ENCODE measurements at regions not wholly inside any gene's neighbourhood (a gene's known extent, or its start where the extent isn't known, plus 50 kb on each side); places are given as distances from the start of the nearest gene placed in this dataset.
"Not testable (repeated sequence)": the region's sequence is repeated elsewhere in the genome, so short reads cannot be mapped to it uniquely, and the experiment has no call there.

- DNase-seq, result no peak
Measured at GRCh38 chr13:46498650-46499049, 54.3 kb upstream of the LRCH1 start.

- no peak for DNase-seq
Measured at GRCh38 chr13:46496086-46496485, 56.9 kb upstream of the LRCH1 start.

GRCh38 chr13:46495651-46496050 is 57.3 kb upstream of the LRCH1 start:
- no peak for DNase-seq

- no peak for DNase-seq
Measured at GRCh38 chr13:46495066-46495465, 57.9 kb upstream of the LRCH1 start.

- DNase-seq, result peak; percentile 26 to 62
Measured at GRCh38 chr13:46492946-46493345, 60.0 kb upstream of the LRCH1 start.

GRCh38 chr13:46491641-46492040 is 61.3 kb upstream of the LRCH1 start:
- no peak for DNase-seq

GRCh38 chr13:46490713-46491112 is 62.3 kb upstream of the LRCH1 start:
- DNase-seq, result not testable (repeated sequence)

- DNase-seq, result no peak
Measured at GRCh38 chr13:46490129-46490528, 62.8 kb upstream of the LRCH1 start.

- DNase-seq, result no peak
Measured at GRCh38 chr13:46489586-46490023, 63.4 kb upstream of the LRCH1 start.

GRCh38 chr13:46487748-46488147 is 65.2 kb upstream of the LRCH1 start:
- no peak for DNase-seq

GRCh38 chr13:46486270-46486669 is 66.7 kb upstream of the LRCH1 start:
- no peak for DNase-seq

- DNase-seq, result no peak
Measured at GRCh38 chr13:46484561-46484960, 68.4 kb upstream of the LRCH1 start.

- no peak for DNase-seq
Measured at GRCh38 chr13:46481166-46481565, 71.8 kb upstream of the LRCH1 start.

- no peak for DNase-seq
Measured at GRCh38 chr13:46480131-46480530, 72.8 kb upstream of the LRCH1 start.

- no peak for DNase-seq
Measured at GRCh38 chr13:46479691-46480090, 73.3 kb upstream of the LRCH1 start.

- DNase-seq, result no peak
Measured at GRCh38 chr13:46479283-46479682, 73.7 kb upstream of the LRCH1 start.

GRCh38 chr13:46478651-46479050 is 74.3 kb upstream of the LRCH1 start:
- no peak for DNase-seq

GRCh38 chr13:46476174-46476573 is 76.8 kb upstream of the LRCH1 start:
- no peak for DNase-seq

GRCh38 chr13:46475541-46475991 is 77.4 kb upstream of the LRCH1 start:
- DNase-seq, result no peak

GRCh38 chr13:46473806-46474205 is 79.2 kb upstream of the LRCH1 start:
- DNase-seq, result no peak

GRCh38 chr13:46472384-46472783 is 80.6 kb upstream of the LRCH1 start:
- DNase-seq, result no peak

- not testable (repeated sequence) for DNase-seq
Measured at GRCh38 chr13:46469699-46470098, 82.6 kb upstream of the RUBCNL start.

- DNase-seq, result peak; percentile 59 to 77
Measured at GRCh38 chr13:46468570-46469463, 81.8 kb upstream of the RUBCNL start.

- DNase-seq, result not testable (repeated sequence)
Measured at GRCh38 chr13:46467694-46468093, 80.6 kb upstream of the RUBCNL start.
